ENCODE measurements at regions not wholly inside any gene's neighbourhood (a gene's known extent, or its start where the extent isn't known, plus 50 kb on each side); places are given as distances from the start of the nearest gene placed in this dataset.

- DNase-seq, result no peak
- H3K36me3 ChIP-seq, result no peaks in the 10 kb centered on the region
- no peak overlapping the region for H3K27ac ChIP-seq
- no peak overlapping the region for H3K4me3 ChIP-seq
- H3K27me3 ChIP-seq, result no peaks in the 10 kb centered on the region
- TF ChIP-seq POLR2A (IDR thresholded peaks at IDR 0.05), result no peak
- TF ChIP-seq CTCF (IDR thresholded peaks at IDR 0.05), result no peak
- H3K9me3 ChIP-seq, result no peaks in the 10 kb centered on the region
- H3K4me1 ChIP-seq, result no peaks in the 10 kb centered on the region
These were observed 399.0 kb downstream of the LRRC70 start for GRCh38 chr5:62977661-62978060.

- TF ChIP-seq CTCF (IDR thresholded peaks at IDR 0.05), result no peak
- TF ChIP-seq POLR2A (IDR thresholded peaks at IDR 0.05), result no peak
- Histone ChIP-seq H3K4me1 (no peaks in the 10 kb centered on the region), H3K4me3 (no peak overlapping the region), H3K9me3 (no peaks in the 10 kb centered on the region), H3K27ac (no peak overlapping the region), H3K27me3 (no peaks in the 10 kb centered on the region), H3K36me3 (no peaks in the 10 kb centered on the region)
- no peak for DNase-seq
These were observed 396.0 kb downstream of the LRRC70 start for GRCh38 chr5:62974623-62975022.

GRCh38 chr5:62969409-62970120, 390.9 kb downstream of the LRRC70 start:
- DNase-seq, result no peak
- Histone ChIP-seq H3K4me3 (no peak overlapping the region), H3K27ac (no peak overlapping the region), H3K4me1 (no peaks in the 10 kb centered on the region), H3K9me3 (no peaks in the 10 kb centered on the region), H3K36me3 (no peaks in the 10 kb centered on the region), H3K27me3 (no peaks in the 10 kb centered on the region)
- no peak for TF ChIP-seq POLR2A (IDR thresholded peaks at IDR 0.05)
- no peak for TF ChIP-seq CTCF (IDR thresholded peaks at IDR 0.05)

GRCh38 chr5:62964428-62964827, 385.8 kb downstream of the LRRC70 start:
- no peak for DNase-seq
- peaks cover 0 to 3% (median 0%) of the 10 kb centered on the region in 4 donors for H3K9me3 ChIP-seq
- no peak for TF ChIP-seq POLR2A (IDR thresholded peaks at IDR 0.05)
- no peak for TF ChIP-seq CTCF (IDR thresholded peaks at IDR 0.05)

GRCh38 chr5:62960781-62961180, 382.2 kb downstream of the LRRC70 start:
- peaks cover 0 to 3% (median 0%) of the 10 kb centered on the region in 4 donors for H3K9me3 ChIP-seq
- H3K4me3 ChIP-seq, result no peak overlapping the region
- no peaks in the 10 kb centered on the region for H3K36me3 ChIP-seq
- DNase-seq, result no peak
- H3K27ac ChIP-seq, result no peak overlapping the region
- H3K27me3 ChIP-seq, result no peaks in the 10 kb centered on the region
- no peaks in the 10 kb centered on the region for H3K4me1 ChIP-seq
- TF ChIP-seq POLR2A (IDR thresholded peaks at IDR 0.05), result no peak
- TF ChIP-seq CTCF (IDR thresholded peaks at IDR 0.05), result no peak

More at GRCh38 chr5:62964428-62964827, 385.8 kb downstream of the LRRC70 start:
- no peak overlapping the region for H3K27ac ChIP-seq
- no peak overlapping the region for H3K4me3 ChIP-seq
- H3K27me3 ChIP-seq, result no peaks in the 10 kb centered on the region
- no peaks in the 10 kb centered on the region for H3K36me3 ChIP-seq
- H3K4me1 ChIP-seq, result no peaks in the 10 kb centered on the region

Data from Peyer's patch (tissue), 4 donors.